Natural killer cell (primary cell): ENCODE measurements at regions not wholly inside any gene's neighbourhood (a gene's known extent, or its start where the extent isn't known, plus 50 kb on each side); places are given as distances from the start of the nearest gene placed in this dataset.

ENCODE experiments used
- ATAC-seq, 3 donors: fragments of 150-1000 bp in 2 of 3; fragments of 200-7000 bp in 1 of 3; cut with Tn5 transposase; 1 replicate in 1 of 3; 2 replicates in 2 of 3; pipeline ENCODE4 v1.10.0; 2021; ENCODE audit warnings: mild to moderate bottlenecking in 2 of 3, moderate library complexity in 2 of 3
- DNase-seq, 2 donors: peaks; one replicate each; pipeline versions ENCODE4 v3.0.0 to v3.0.0-alpha.2; 2013 to 2021; ENCODE audit warnings: mixed read lengths in 1 of 2
- H3K27ac ChIP-seq: one replicate; pipeline ENCODE4 v1.5.1; 2013; ENCODE audit warnings: mild to moderate bottlenecking, low read length
- H3K27me3 ChIP-seq: one replicate; pipeline ENCODE4 v1.6.1; 2013; ENCODE audit warnings: low read length; ENCODE audit not compliant: control insufficient read depth, insufficient read depth
- H3K36me3 ChIP-seq: one replicate; pipeline ENCODE4 v1.6.1; 2013; ENCODE audit warnings: low read length; ENCODE audit not compliant: control insufficient read depth, insufficient read depth
- H3K4me1 ChIP-seq: one replicate; pipeline ENCODE4 v1.6.1; 2013; ENCODE audit warnings: low read length; ENCODE audit not compliant: control insufficient read depth, insufficient read depth
- H3K4me3 ChIP-seq: one replicate; pipeline ENCODE4 v1.5.1; 2013; ENCODE audit warnings: low read length
- H3K9me3 ChIP-seq: one replicate; pipeline ENCODE4 v1.6.1; 2013; ENCODE audit warnings: low read length; ENCODE audit not compliant: control insufficient read depth, insufficient read depth
- H3K27ac Mint-ChIP-seq, 2 donors: one replicate each; pipeline ENCODE4 v1.8.0; 2022; ENCODE audit warnings: mild to moderate bottlenecking in 2 of 2, mixed read lengths in 2 of 2, moderate library complexity in 1 of 2
- H3K27me3 Mint-ChIP-seq, 2 donors: one replicate each; pipeline ENCODE4 v1.8.0; 2022; ENCODE audit warnings: low read depth in 2 of 2, mixed read lengths in 2 of 2
- H3K36me3 Mint-ChIP-seq: one replicate; pipeline ENCODE4 v1.8.0; 2022; ENCODE audit warnings: mixed read lengths
- H3K4me1 Mint-ChIP-seq, 2 donors: one replicate each; pipeline ENCODE4 v1.8.0; 2022; ENCODE audit warnings: mixed read lengths in 2 of 2
- H3K4me3 Mint-ChIP-seq: one replicate; pipeline ENCODE4 v1.8.0; 2022; ENCODE audit warnings: mild to moderate bottlenecking, moderate library complexity, mixed read lengths
- H3K9me3 Mint-ChIP-seq, 2 donors: one replicate each; pipeline ENCODE4 v1.8.0; 2022; ENCODE audit warnings: mixed read lengths in 2 of 2
- CTCF ChIP-seq: fragments of 200-600 bp; IDR thresholded peaks from one replicate; pipeline ENCODE4 v1.8.0; 2022; ENCODE audit warnings: antibody characterized with exemption
- WGBS: methylation state at CpG from one replicate; pipeline ENCODE4 v1.1.7; 2013; ENCODE audit warnings: missing lambda C conversion rate; ENCODE audit not compliant: insufficient coverage; 5-methylcytosine and 5-hydroxymethylcytosine counted together
- intact Hi-C: fragments of 100-400 bp; cut with micrococcal nuclease; formaldehyde crosslinking; loops from one replicate; pipeline ENCODE4 v1.14.2; 2022

GRCh38 chr12:70077441-70077840, 165.8 kb upstream of the CNOT2 start:
- intact Hi-C loops: no loop called here
- no peak overlapping the region for H3K27ac ChIP-seq
- H3K9me3 ChIP-seq: no peaks in the 10 kb centered on the region
- DNase-seq (no peak), ATAC-seq (no peak)
- H3K27ac Mint-ChIP-seq: no peak overlapping the region
- no peaks in the 10 kb centered on the region for H3K27me3 ChIP-seq
- H3K36me3 Mint-ChIP-seq: peaks cover 1% of the 10 kb centered on the region
- H3K36me3 ChIP-seq: no peaks in the 10 kb centered on the region
- H3K4me1 ChIP-seq: no peaks in the 10 kb centered on the region
- H3K9me3 Mint-ChIP-seq: no peaks in the 10 kb centered on the region
- no peak overlapping the region for H3K4me3 Mint-ChIP-seq
- TF ChIP-seq CTCF: no peak
- peaks cover 6 to 8% of the 10 kb centered on the region in 2 donors for H3K4me1 Mint-ChIP-seq
- H3K4me3 ChIP-seq: no peak overlapping the region
- peaks cover 0 to 6% of the 10 kb centered on the region in 2 donors for H3K27me3 Mint-ChIP-seq
- WGBS: 89% methylated on average over 2 of the region's 2 CpGs

GRCh38 chr12:70078161-70078560, 165.1 kb upstream of the CNOT2 start:
- intact Hi-C loops: no loop called here
- no peak overlapping the region for H3K27ac ChIP-seq
- no peaks in the 10 kb centered on the region for H3K9me3 ChIP-seq
- no peaks in the 10 kb centered on the region for H3K27me3 ChIP-seq
- H3K4me3 ChIP-seq: no peak overlapping the region
- H3K27me3 Mint-ChIP-seq: no peaks in the 10 kb centered on the region
- H3K4me1 ChIP-seq: no peaks in the 10 kb centered on the region
- H3K4me1 Mint-ChIP-seq: peaks cover 6 to 8% of the 10 kb centered on the region in 2 donors
- TF ChIP-seq CTCF: no peak
- H3K36me3 Mint-ChIP-seq: peaks cover 7% of the 10 kb centered on the region
- no peaks in the 10 kb centered on the region for H3K9me3 Mint-ChIP-seq
- whole genome bisulfite sequencing: 96% methylated on average over 2 of the region's 2 CpGs
- no peaks in the 10 kb centered on the region for H3K36me3 ChIP-seq
- ATAC-seq: no peak
- H3K4me3 Mint-ChIP-seq: no peak overlapping the region
- H3K27ac Mint-ChIP-seq: no peak overlapping the region
- DNase-seq: no peak

- H3K27me3 ChIP-seq: no peaks in the 10 kb centered on the region
- no peak overlapping the region for H3K4me3 Mint-ChIP-seq
- no peaks in the 10 kb centered on the region for H3K9me3 Mint-ChIP-seq
- no peaks in the 10 kb centered on the region for H3K4me1 ChIP-seq
- H3K36me3 ChIP-seq: no peaks in the 10 kb centered on the region
- ATAC-seq (no peak), DNase-seq (no peak)
- H3K27ac ChIP-seq: no peak overlapping the region
- no peak overlapping the region for H3K4me3 ChIP-seq
- no peaks in the 10 kb centered on the region for H3K9me3 ChIP-seq
- H3K4me1 Mint-ChIP-seq: no peaks in the 10 kb centered on the region
- intact Hi-C loops: no loop called here
- peaks cover 7% of the 10 kb centered on the region for H3K36me3 Mint-ChIP-seq
- no CpG with 5 or more reads among the region's 2 CpGs for WGBS
- TF ChIP-seq CTCF: no peak
- peaks cover 0 to under 1% of the 10 kb centered on the region in 2 donors for H3K27me3 Mint-ChIP-seq
- no peak overlapping the region for H3K27ac Mint-ChIP-seq
These were observed 162.7 kb upstream of the CNOT2 start for GRCh38 chr12:70080566-70080965.

- no peaks in the 10 kb centered on the region for H3K4me1 Mint-ChIP-seq
- Histone ChIP-seq H3K27ac (no peak overlapping the region), H3K4me1 (no peaks in the 10 kb centered on the region), H3K36me3 (no peaks in the 10 kb centered on the region), H3K27me3 (no peaks in the 10 kb centered on the region), H3K4me3 (no peak overlapping the region), H3K9me3 (no peaks in the 10 kb centered on the region)
- H3K27ac Mint-ChIP-seq: no peak overlapping the region
- peaks cover 7% of the 10 kb centered on the region for H3K36me3 Mint-ChIP-seq
- intact Hi-C loops: no loop called here
- no peak overlapping the region for H3K4me3 Mint-ChIP-seq
- no peaks in the 10 kb centered on the region for H3K9me3 Mint-ChIP-seq
- peaks cover 0 to 7% of the 10 kb centered on the region in 2 donors for H3K27me3 Mint-ChIP-seq
- DNase-seq (no peak), ATAC-seq (no peak)
- no peak for TF ChIP-seq CTCF
- 79% methylated on average over 2 of the region's 3 CpGs for WGBS
These were observed 160.1 kb upstream of the CNOT2 start for GRCh38 chr12:70082997-70083676.
